HCT116 (cell line): ENCODE measurements at regions not wholly inside any gene's neighbourhood (a gene's known extent, or its start where the extent isn't known, plus 50 kb on each side); places are given as distances from the start of the nearest gene placed in this dataset.

ENCODE experiments used
- ATAC-seq: fragments of 200-7000 bp; cut with Tn5 transposase; 2 replicates; pipeline ENCODE4 v1.9.1; 2020; ENCODE audit warnings: mild to moderate bottlenecking, moderate library complexity
- BruUV-seq: library from RNA; stranded (reverse); fragments of 400-500 nt; replicated peaks from 2 replicates; lab custom pipeline; 2021; lab: Mats Ljungman, UMichigan
- CTCF ChIA-PET: fragments of 300-600 bp; sonication (Branson Sonifier 250); formaldehyde crosslinking; loops from one replicate; lab custom pipeline; 2021; ENCODE audit warnings: antibody characterized with exemption; lab: Charles Lee
- POLR2A ChIA-PET: fragments of 300-600, 350-600 bp; sonication (Branson Sonifier 250); formaldehyde crosslinking; loops from one replicate; lab custom pipeline; 2021; ENCODE audit warnings: antibody characterized with exemption; lab: Charles Lee
- RAD21 ChIA-PET, 2 experiments: fragments of 300-600 bp; sonication (Branson Sonifier 250); formaldehyde crosslinking; loops; one replicate each; lab custom pipeline; 2023; ENCODE audit warnings: low total read pairs in 2 of 2; ENCODE audit not compliant: uncharacterized antibody in 2 of 2, unreplicated experiment in 2 of 2, low non-redundant PET in 1 of 2; lab: Charles Lee
- DNase-seq: peaks from one replicate; pipeline ENCODE4 v3.0.0-alpha.2; 2010; ENCODE audit warnings: low read depth, low spot score
- H2AFZ ChIP-seq: fragments of 200-600 bp; shearing (Covaris generic), sonication (generic); 2 replicates; pipeline ENCODE4 v1.6.1; 2017; ENCODE audit warnings: low read depth, mixed run types, mixed read lengths, antibody characterized with exemption, low read length; ENCODE audit not compliant: poor library complexity, severe bottlenecking
- H3K27ac ChIP-seq: 2 replicates; pipeline ENCODE4 v1.5.1; 2012; ENCODE audit warnings: low read depth, low read length
- H3K27me3 ChIP-seq: fragments of 200-600 bp; sonication (generic); 2 replicates; pipeline ENCODE4 v1.6.1; 2016; ENCODE audit warnings: mixed run types, low read length, mixed read lengths; ENCODE audit not compliant: insufficient read depth
- H3K36me3 ChIP-seq, 2 experiments: fragments of 200-500 bp in 1 of 2; fragments of 200-600 bp in 1 of 2; sonication (Bioruptor generic) in 1 of 2; sonication (generic) in 1 of 2; 2 replicates each; pipeline versions ENCODE4 v1.5.1 to v1.6.1; 2014 to 2016; ENCODE audit warnings: low read length in 2 of 2, inconsistent platforms in 1 of 2, mixed read lengths in 1 of 2, mixed run types in 1 of 2; ENCODE audit not compliant: insufficient read depth in 2 of 2, control insufficient read depth in 1 of 2
- H3K4me1 ChIP-seq, 2 experiments: fragments of 200-600 bp in 1 of 2; sonication (generic) in 1 of 2; 2 replicates each; pipeline versions ENCODE4 v1.5.1 to v1.6.1; 2012 to 2017; ENCODE audit warnings: low read length in 2 of 2, inconsistent platforms in 1 of 2, mild to moderate bottlenecking in 1 of 2, mixed read lengths in 1 of 2, mixed run types in 1 of 2, moderate library complexity in 1 of 2; ENCODE audit not compliant: insufficient read depth in 2 of 2, control insufficient read depth in 1 of 2
- H3K4me2 ChIP-seq: fragments of 200-600 bp; sonication (generic); 2 replicates; pipeline ENCODE4 v1.6.1; 2017; ENCODE audit warnings: mixed run types, low read length, mixed read lengths
- H3K4me3 ChIP-seq, 2 experiments: fragments of 200-600 bp in 1 of 2; sonication (generic) in 1 of 2; replicated peaks in 1 of 2; 2 replicates each; pipeline ENCODE4 v1.5.1; 2011 to 2016; ENCODE audit warnings: low read length in 2 of 2, control low read depth in 1 of 2, low read depth in 1 of 2, mild to moderate bottlenecking in 1 of 2, mixed read lengths in 1 of 2, mixed run types in 1 of 2
- H3K79me2 ChIP-seq: fragments of 200-600 bp; sonication (generic); 2 replicates; pipeline ENCODE4 v1.6.1; 2017; ENCODE audit warnings: mild to moderate bottlenecking, mixed run types, low read length, moderate library complexity, mixed read lengths; ENCODE audit not compliant: insufficient read depth
- H3K9ac ChIP-seq: fragments of 200-600 bp; sonication (generic); 2 replicates; pipeline ENCODE4 v1.6.1; 2016; ENCODE audit warnings: low read length, mixed read lengths
- H3K9me2 ChIP-seq: fragments of 200-600 bp; sonication (generic), shearing (Covaris generic); 2 replicates; pipeline ENCODE4 v1.6.1; 2017; ENCODE audit warnings: mixed run types, mild to moderate bottlenecking, moderate library complexity; ENCODE audit not compliant: insufficient read depth
- H3K9me3 ChIP-seq, 2 experiments: fragments of 200-500 bp in 1 of 2; fragments of 200-600 bp in 1 of 2; sonication (Bioruptor generic) in 1 of 2; sonication (generic) in 1 of 2; 2 replicates each; pipeline ENCODE4 v1.6.1; 2014 to 2017; ENCODE audit warnings: low read length in 2 of 2, mixed read lengths in 2 of 2, inconsistent platforms in 1 of 2, low read depth in 1 of 2, mild to moderate bottlenecking in 1 of 2, mixed run types in 1 of 2, moderate library complexity in 1 of 2; ENCODE audit not compliant: control insufficient read depth in 1 of 2, insufficient read depth in 1 of 2
- H4K20me1 ChIP-seq: fragments of 200-600 bp; sonication (generic), shearing (Covaris generic); 2 replicates; pipeline ENCODE4 v1.6.1; 2017; ENCODE audit warnings: mixed run types, mild to moderate bottlenecking, moderate library complexity; ENCODE audit not compliant: insufficient read depth
- ATF3 ChIP-seq: IDR thresholded peaks from 2 replicates; pipeline ENCODE4 v1.6.1; 2012
- CBX3 ChIP-seq: IDR thresholded peaks from 2 replicates; pipeline ENCODE4 v1.6.1; 2012; ENCODE audit warnings: low read depth
- CEBPB ChIP-seq: IDR thresholded peaks from 2 replicates; pipeline ENCODE4 v1.6.1; 2012; ENCODE audit warnings: low read depth
- CTCF ChIP-seq, 3 experiments: fragments of 200-600 bp in 1 of 3; sonication (generic) in 1 of 3; IDR thresholded peaks in 2 of 3; conservative IDR thresholded peaks in 1 of 3; 2 replicates each; pipeline ENCODE4 v1.5.1; 2012 to 2017; ENCODE audit warnings: low read depth in 2 of 3, low read length in 2 of 3, antibody characterized with exemption in 1 of 3, borderline replicate concordance in 1 of 3, control low read depth in 1 of 3, mild to moderate bottlenecking in 1 of 3, mixed read lengths in 1 of 3, mixed run types in 1 of 3, moderate library complexity in 1 of 3; ENCODE audit not compliant: insufficient read depth in 1 of 3
- EGR1 ChIP-seq: IDR thresholded peaks from 2 replicates; pipeline ENCODE4 v1.6.1; 2012; ENCODE audit warnings: low read depth
- EZH2 ChIP-seq: fragments of 200-600 bp; sonication (generic); IDR thresholded peaks from 2 replicates; pipeline ENCODE4 v1.6.1; 2017; ENCODE audit warnings: antibody characterized with exemption, mixed run types
- EZH2phosphoT487 ChIP-seq: fragments of 200-600 bp; IDR thresholded peaks from 2 replicates; pipeline ENCODE4 v1.6.1; 2018; ENCODE audit warnings: antibody characterized with exemption, borderline replicate concordance
- FOSL1 ChIP-seq: IDR thresholded peaks from 2 replicates; pipeline ENCODE4 v1.6.1; 2012; ENCODE audit warnings: low read depth
- MAX ChIP-seq: IDR thresholded peaks from 2 replicates; pipeline ENCODE4 v1.6.1; 2012
- POLR2A ChIP-seq: IDR thresholded peaks from 2 replicates; pipeline ENCODE4 v1.7.0; 2011; ENCODE audit warnings: borderline replicate concordance; ENCODE audit not compliant: insufficient read depth, insufficient read length; ENCODE audit errors: extremely low read depth
- RAD21 ChIP-seq: IDR thresholded peaks from 2 replicates; pipeline ENCODE4 v1.6.1; 2012; ENCODE audit warnings: low read depth, mild to moderate bottlenecking
- REST ChIP-seq: IDR thresholded peaks from 2 replicates; pipeline ENCODE4 v1.6.1; 2012; ENCODE audit warnings: low read depth
- SIN3A ChIP-seq: IDR thresholded peaks from 2 replicates; pipeline ENCODE4 v1.6.1; 2012; ENCODE audit warnings: low read depth
- SP1 ChIP-seq: IDR thresholded peaks from 2 replicates; pipeline ENCODE4 v1.6.1; 2012; ENCODE audit warnings: low read depth
- TCF7L2 ChIP-seq: IDR thresholded peaks from 2 replicates; pipeline ENCODE4 v1.7.0; 2011; ENCODE audit warnings: borderline replicate concordance, inconsistent platforms; ENCODE audit not compliant: insufficient read depth, insufficient read length; ENCODE audit errors: extremely low read depth
- YY1 ChIP-seq: IDR thresholded peaks from 2 replicates; pipeline ENCODE4 v1.6.1; 2011; ENCODE audit warnings: low read length, low read depth, moderate library complexity, mild to moderate bottlenecking; ENCODE audit not compliant: insufficient replicate concordance; ENCODE audit errors: extremely low read depth
- ZBTB33 ChIP-seq: IDR thresholded peaks from 2 replicates; pipeline ENCODE4 v1.6.1; 2011; ENCODE audit warnings: mild to moderate bottlenecking, low read length, moderate library complexity; ENCODE audit not compliant: insufficient replicate concordance; ENCODE audit errors: extremely low read depth
- ZFX ChIP-seq: fragments of 450-650 bp; IDR thresholded peaks from 2 replicates; pipeline ENCODE4 v1.6.1; 2017
- intact Hi-C: fragments of 100-400 bp; cut with micrococcal nuclease; formaldehyde crosslinking; loops from 2 replicates; pipeline ENCODE4 v1.10.0; 2022

- Histone ChIP-seq H3K4me3 (no peak overlapping the region), H3K9ac (no peak overlapping the region), H4K20me1 (no peaks in the 10 kb centered on the region), H3K27me3 (peaks cover 35% of the 10 kb centered on the region), H2AFZ (no peak overlapping the region), H3K27ac (no peak overlapping the region), H3K79me2 (no peaks in the 10 kb centered on the region), H3K4me2 (no peak overlapping the region), H3K36me3 (no peaks in the 10 kb centered on the region), H3K9me3 (no peaks in the 10 kb centered on the region), H3K9me2 (no peaks in the 10 kb centered on the region), H3K4me1 (no peaks in the 10 kb centered on the region)
- RAD21 ChIA-PET: no interaction called here
- ATAC-seq (no peak), DNase-seq (no peak)
- CTCF ChIA-PET: interaction anchor here (0.9 to 1.0 kb wide), 2 partner anchors 28 to 274 kb away, joined by 3 read pairs; no protein-coding TSS in a partner anchor
- TF ChIP-seq SIN3A (no peak), EZH2phosphoT487 (no peak), RAD21 (no peak), ZFX (no peak), EZH2 (no peak), CEBPB (no peak), REST (no peak), ATF3 (no peak), YY1 (no peak), FOSL1 (no peak), ZBTB33 (no peak), CBX3 (no peak), TCF7L2 (no peak), EGR1 (no peak), POLR2A (no peak), MAX (no peak), CTCF (IDR thresholded peaks at IDR 0.05 in 2 of 3, conservative IDR thresholded peaks at IDR 0.05 in 1 of 3; ENCODE audit: borderline replicate concordance in 1 of 3, insufficient read depth in 1 of 3, low read depth in 2 of 3, low read length in 2 of 3) (no peak), SP1 (no peak)
- no TSS peak for BruUV-seq
- intact Hi-C loops: no loop called here
- POLR2A ChIA-PET: no interaction called here
Measured at GRCh38 chr3:187593451-187593850, 76.7 kb downstream of the SST start.
